Activated CD8-positive, alpha-beta memory T cell treated with anti-CD3 and anti-CD28 coated beads, Interleukin-2, amount 50 U/mL, for 1 hour (primary cell): ENCODE measurements at regions not wholly inside any gene's neighbourhood (a gene's known extent, or its start where the extent isn't known, plus 50 kb on each side); places are given as distances from the start of the nearest gene placed in this dataset.
"Not testable (repeated sequence)": the region's sequence is repeated elsewhere in the genome, so short reads cannot be mapped to it uniquely, and the experiment has no call there.

Experiments
- DNase-seq: peaks from one replicate; pipeline ENCODE4 v3.0.0-alpha.2; 2020; ENCODE audit errors: extremely low read depth

GRCh38 chr6:11326116-11326515, 93.6 kb upstream of the NEDD9 start:
- no peak for DNase-seq

DNA sequence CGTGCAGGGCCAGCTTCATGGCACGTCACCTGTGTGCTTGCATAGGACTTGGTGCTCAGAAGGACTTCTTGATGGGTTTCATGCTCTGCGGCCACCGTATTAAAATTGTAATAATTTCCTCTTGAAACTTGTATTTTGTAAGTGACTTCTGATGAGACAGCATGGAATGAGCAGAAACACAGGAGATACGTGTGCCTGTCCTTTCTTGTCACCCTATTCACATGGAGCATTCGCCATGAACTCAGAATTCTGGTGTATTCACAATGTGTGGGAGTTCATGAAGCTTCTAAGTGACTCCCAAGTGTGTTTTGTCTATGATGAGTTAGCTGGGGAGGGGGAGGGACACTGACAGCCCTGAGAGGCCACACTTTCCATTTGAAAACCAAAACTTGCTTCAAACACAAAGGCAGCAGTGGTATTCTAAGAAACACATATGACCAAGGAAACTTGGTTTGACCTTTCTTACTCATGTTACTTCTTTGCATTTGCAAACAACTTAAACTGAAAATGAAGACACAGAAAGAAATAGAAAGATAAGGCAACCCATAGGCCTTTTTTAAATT, 92.1 kb upstream of the NEDD9 start:
- no peak for DNase-seq

GRCh38 chr6:11323666-11324452, 91.4 kb upstream of the NEDD9 start:
- DNase-seq: no peak

- no peak for DNase-seq
These were observed 89.9 kb upstream of the NEDD9 start for GRCh38 chr6:11322252-11322885.

DNA sequence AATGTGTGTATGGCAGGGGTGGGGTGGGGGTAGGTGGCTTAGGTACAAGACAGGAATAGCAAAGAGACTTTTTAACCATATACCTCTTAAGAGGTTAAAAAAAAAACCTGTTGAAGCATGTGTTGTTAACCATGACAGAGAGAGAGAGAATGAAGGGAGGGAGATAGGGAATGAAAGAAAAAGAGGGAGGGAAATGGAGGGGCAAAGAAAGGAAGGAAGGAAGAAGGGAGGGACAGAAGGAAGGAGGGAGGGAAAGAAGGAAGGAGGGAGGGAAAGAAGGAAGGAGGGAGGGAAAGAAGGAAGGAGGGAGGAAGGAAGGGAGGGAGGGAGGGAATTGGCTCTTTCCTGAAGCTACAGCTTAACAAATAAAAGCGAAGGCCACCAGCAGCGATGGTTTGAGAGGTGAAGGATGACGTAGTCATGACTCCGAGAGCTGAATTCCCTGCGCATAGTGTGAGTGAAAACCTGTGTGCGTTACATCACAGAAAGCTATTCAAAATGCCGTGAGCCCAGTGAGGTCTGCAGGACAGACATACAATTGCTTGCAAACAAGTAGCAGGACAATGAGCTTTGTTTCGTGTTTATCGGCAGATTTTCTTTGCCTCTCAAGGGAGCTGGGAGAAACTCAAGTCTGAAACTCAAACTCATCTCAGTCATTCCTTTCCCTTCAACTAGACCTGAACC, 88.6 kb upstream of the NEDD9 start:
- DNase-seq: no peak

- no peak for DNase-seq
These were observed 86.7 kb upstream of the NEDD9 start for GRCh38 chr6:11318835-11319813.

GRCh38 chr6:11317885-11318771, 85.7 kb upstream of the NEDD9 start:
- peak; percentile 40 for DNase-seq

GRCh38 chr6:11315743-11316437, 83.4 kb upstream of the NEDD9 start:
- DNase-seq: no peak

DNA sequence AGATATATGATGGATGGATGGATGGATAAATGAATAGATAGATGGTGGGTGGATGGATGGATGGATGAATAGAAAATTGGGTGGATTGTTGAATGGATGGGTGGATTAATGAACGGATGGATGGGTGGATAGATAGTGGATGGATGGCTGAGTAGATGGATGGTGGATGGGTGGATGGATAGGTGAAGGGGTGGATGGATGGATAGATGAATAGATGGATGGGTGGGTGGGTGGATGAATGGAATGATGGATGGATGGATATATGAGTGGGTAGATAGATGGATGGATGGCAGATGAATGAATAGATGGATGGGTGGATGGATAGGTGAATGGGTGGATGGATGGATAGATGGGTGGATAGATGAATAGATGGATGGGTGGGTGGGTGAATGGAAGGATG, 80.7 kb upstream of the NEDD9 start:
- no peak for DNase-seq

GRCh38 chr6:11311970-11312369, 79.5 kb upstream of the NEDD9 start:
- no peak for DNase-seq

- no peak for DNase-seq
These were observed 77.6 kb upstream of the NEDD9 start for GRCh38 chr6:11309947-11310665.

DNA sequence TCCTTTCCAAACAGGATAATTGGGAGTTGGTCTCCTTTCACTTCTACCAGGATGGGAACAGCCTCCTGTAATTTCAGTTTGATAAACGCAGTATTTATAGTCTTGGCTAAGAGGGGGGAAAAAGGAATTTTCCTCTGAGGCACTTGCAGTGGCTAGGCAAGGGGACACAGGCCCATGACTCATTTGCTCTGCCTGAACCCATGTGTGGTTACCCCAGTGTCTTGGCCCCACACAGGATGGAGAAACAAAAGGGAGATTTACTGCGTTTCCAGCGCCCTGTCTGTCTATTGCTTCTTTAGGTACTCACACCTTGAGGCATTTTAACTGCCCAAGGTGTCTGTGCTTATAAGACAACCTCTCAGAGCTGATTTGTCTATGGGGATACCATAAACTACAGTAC, 74.8 kb upstream of the NEDD9 start:
- no peak for DNase-seq

DNA sequence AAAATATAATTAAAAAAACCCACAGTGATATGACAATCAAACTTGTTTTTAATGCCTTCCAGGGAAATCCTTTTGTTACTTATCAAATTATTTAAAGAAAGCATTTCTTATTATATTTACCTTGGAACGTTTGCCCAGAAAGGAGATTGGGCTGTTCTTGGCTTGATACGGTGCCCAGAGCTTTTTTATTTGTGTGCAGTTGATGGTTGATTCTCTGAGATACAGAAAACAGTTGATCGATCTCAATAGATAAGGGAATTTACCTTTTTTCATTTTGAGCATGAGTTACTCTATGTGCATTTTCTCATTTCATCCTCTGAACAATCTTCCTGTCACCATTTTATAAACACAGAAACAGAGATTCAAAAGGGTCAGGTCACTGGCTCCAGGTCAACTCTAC, 72.5 kb upstream of the NEDD9 start:
- DNase-seq: no peak

- DNase-seq: not testable (repeated sequence)
These were observed 67.5 kb upstream of the NEDD9 start for GRCh38 chr6:11299876-11300428.

GRCh38 chr6:11299421-11299784, 66.9 kb upstream of the NEDD9 start:
- DNase-seq: not testable (repeated sequence)

- DNase-seq: no peak
These were observed 66.4 kb upstream of the NEDD9 start for GRCh38 chr6:11298651-11299420.

- no peak for DNase-seq
These were observed 64.9 kb upstream of the NEDD9 start for GRCh38 chr6:11297376-11297729.
